Occipital lobe (tissue), 1 donor: ENCODE measurements at regions not wholly inside any gene's neighbourhood (a gene's known extent, or its start where the extent isn't known, plus 50 kb on each side); places are given as distances from the start of the nearest gene placed in this dataset.

Experiments
- DNase-seq: peaks from one replicate; lab custom pipeline; 2025; lab: John Stamatoyannopoulos, UW

DNA sequence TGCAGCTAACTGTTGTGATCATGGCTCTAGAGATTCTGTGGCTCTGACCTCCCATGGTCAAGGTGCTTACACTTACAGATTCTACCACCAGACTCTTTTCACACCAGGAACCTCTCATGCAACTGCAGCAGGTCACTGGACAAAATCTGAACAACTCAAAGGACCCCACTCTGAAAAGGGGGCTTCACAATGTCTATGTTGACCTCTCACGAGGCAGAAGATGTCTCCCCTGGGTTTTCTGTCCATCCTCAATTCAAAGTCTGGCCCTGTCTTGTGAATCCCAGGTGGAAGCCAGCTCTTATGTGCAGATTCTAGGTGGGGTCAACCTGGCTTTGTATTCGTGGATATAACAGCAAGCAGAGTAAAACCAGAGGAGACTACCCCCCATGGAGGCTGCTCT is 118.6 kb upstream of the ZNF479 start:
- no peak for DNase-seq

GRCh38 chr7:57256637-57257375 is 124.6 kb upstream of the ZNF479 start:
- DNase-seq, result no peak

- no peak for DNase-seq
Measured at GRCh38 chr7:57274535-57275283, 142.5 kb upstream of the ZNF479 start.

DNA sequence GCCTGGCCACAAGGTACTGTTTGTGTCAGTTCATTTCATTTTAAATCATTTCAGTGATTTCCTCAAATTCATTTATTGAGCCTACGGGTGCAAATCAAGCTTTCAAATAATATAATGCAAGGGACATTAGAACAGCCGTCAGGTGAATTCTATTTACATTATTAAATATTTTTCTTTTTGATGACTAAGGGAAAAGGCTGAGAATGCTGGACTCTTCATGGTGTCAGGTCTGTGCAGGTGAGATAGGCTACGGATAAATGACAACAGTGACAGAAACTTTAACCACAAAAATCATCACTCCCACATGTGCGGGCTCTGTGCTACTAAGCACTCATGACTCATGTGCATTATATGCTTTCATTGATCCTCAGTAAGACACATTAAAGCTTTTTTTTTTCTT is 149.2 kb upstream of the ZNF716 start:
- no peak for DNase-seq

DNA sequence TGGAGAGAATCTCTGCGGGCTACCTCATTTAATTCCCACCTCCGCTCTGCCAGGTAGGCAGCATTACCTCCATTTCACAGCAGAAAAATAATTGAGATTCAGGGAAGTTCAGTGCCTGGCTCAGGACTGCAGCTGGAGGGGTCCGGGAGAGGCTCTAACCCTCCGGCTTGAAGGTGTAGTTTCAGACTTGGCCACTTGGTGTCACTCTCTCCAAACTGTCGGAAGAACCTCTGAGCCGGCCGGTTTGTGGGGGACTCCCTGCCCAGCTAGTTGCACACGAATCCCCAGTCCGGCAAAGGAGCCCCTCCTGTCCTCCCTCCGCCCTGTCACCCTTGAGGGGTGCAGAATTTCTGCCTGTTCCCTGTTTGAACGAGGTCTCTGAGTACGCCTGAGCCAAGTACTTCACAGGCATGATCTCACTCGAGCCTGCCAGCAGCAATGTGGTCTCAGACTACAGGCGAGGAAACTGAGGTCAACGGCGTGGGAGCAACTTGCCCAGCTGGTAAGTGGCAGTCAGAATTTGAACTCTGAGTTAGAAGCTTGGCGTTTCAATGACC is 144.7 kb upstream of the ZNF716 start:
- DNase-seq, result no peak

GRCh38 chr7:57308631-57309408 is 141.2 kb upstream of the ZNF716 start:
- no peak for DNase-seq

- DNase-seq, result no peak
Measured at GRCh38 chr7:57327081-57327480, 122.9 kb upstream of the ZNF716 start.

- DNase-seq, result no peak
Measured at GRCh38 chr7:57328457-57328856, 121.5 kb upstream of the ZNF716 start.

GRCh38 chr7:57328963-57329362 is 121.0 kb upstream of the ZNF716 start:
- no peak for DNase-seq

- DNase-seq, result no peak
Measured at GRCh38 chr7:57339198-57339944, 110.6 kb upstream of the ZNF716 start.

GRCh38 chr7:57342954-57343353 is 107.0 kb upstream of the ZNF716 start:
- no peak for DNase-seq

- DNase-seq, result no peak
Measured at GRCh38 chr7:57343901-57344622, 105.9 kb upstream of the ZNF716 start.

DNA sequence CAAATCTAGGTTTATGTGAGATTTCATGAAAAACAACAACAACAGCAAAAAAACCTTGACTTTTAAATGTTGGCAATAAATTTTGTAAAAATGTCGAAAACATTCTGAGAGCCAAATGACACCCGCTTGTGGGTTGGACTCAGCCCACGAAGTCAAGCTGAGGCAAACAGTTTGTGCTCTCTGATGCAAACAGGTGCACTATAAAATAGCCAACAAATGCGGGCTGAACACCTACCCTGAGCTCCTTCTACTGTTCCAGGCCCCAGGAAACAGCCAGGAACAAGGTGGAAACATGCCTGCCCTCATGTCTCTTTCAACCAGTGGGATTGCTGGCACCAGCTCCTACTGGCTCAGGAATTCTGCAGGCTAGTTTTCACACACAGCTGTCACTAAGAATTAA is 105.0 kb upstream of the ZNF716 start:
- DNase-seq, result no peak

GRCh38 chr7:57348646-57349269 is 101.2 kb upstream of the ZNF716 start:
- no peak for DNase-seq

- DNase-seq, result no peak
Measured at GRCh38 chr7:57354195-57354594, 95.8 kb upstream of the ZNF716 start.

DNA sequence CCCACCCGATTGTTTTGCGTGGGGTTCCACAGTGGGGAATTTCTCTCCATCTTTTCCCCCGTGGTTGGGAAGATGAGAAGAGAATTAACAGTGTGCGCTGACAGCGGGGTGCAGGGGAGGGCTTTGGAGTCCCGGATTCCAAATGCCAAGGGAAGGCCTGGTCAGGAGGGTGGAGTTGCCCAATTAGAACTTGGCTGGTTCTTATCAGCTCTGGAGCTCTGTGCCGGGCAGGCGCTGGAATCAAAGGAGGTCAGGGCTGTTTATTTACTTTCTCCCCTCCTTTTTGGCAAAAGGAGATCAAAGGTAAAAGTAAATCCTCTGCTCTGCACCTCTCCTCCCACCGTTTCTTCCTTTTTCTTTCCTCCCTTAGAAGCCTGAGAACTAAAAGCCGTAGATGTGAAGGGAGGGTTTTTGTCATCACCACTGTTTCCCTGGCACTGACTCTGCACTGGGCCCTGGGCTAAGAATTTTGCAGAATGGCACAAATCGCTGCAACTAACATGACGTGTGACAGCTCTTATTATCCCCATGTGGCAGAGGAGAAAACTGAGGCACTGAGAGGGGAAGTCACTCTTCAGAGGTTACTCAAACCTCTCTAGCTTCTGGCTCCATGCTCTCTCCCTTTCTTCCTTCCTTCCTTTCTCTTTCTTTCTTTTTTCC is 95.2 kb upstream of the ZNF716 start:
- DNase-seq, result no peak

- DNase-seq, result no peak
Measured at GRCh38 chr7:57361406-57361805, 88.6 kb upstream of the ZNF716 start.

- no peak for DNase-seq
Measured at GRCh38 chr7:57362868-57363267, 87.1 kb upstream of the ZNF716 start.

DNA sequence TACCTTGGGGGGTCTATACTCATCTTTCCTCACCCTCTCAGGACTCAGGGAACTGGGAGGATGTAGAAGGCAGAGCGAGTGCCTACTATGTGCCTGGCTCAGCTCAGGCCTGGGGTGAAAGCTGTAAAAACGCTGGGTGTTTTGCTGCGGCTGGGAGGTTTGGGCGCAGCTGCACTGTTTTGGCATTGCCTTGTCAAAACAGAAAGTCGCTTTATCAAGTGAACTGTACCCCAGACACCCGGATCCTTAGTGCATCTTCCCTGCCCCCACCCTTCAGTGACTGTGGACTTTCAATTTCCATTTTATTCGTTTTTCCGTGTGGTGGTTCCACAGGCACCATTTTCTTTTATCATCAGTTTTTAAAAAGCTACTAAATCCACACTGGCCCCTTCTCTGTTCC is 86.7 kb upstream of the ZNF716 start:
- no peak for DNase-seq
